Aorta (tissue), 5 donors: ENCODE measurements at regions not wholly inside any gene's neighbourhood (a gene's known extent, or its start where the extent isn't known, plus 50 kb on each side); places are given as distances from the start of the nearest gene placed in this dataset.

Experiments used
- ATAC-seq: fragments of 200-7000 bp; cut with Tn5 transposase; one replicate; pipeline ENCODE4 v1.9.1; 2022; ENCODE audit warnings: moderate library complexity; ENCODE audit not compliant: low FRiP score
- DNase-seq, 2 donors: peaks; one replicate each; pipeline ENCODE4 v3.0.0-alpha.2; 2020
- H3K27ac ChIP-seq, 2 donors: one replicate each; pipeline ENCODE4 v1.5.1; 2013; ENCODE audit warnings: low read length in 2 of 2, mild to moderate bottlenecking in 2 of 2, moderate library complexity in 2 of 2, control low read depth in 1 of 2, inconsistent platforms in 1 of 2, low read depth in 1 of 2
- H3K27me3 ChIP-seq, 2 donors: one replicate each; pipeline ENCODE4 v1.6.1; 2013; ENCODE audit warnings: control low read depth in 1 of 2, low read length in 1 of 2, mild to moderate bottlenecking in 1 of 2, moderate library complexity in 1 of 2; ENCODE audit not compliant: insufficient read depth in 2 of 2, control insufficient read depth in 1 of 2
- H3K36me3 ChIP-seq, 2 donors: one replicate each; pipeline ENCODE4 v1.6.1; 2013; ENCODE audit warnings: control low read depth in 1 of 2, low read length in 1 of 2, mild to moderate bottlenecking in 1 of 2; ENCODE audit not compliant: insufficient read depth in 2 of 2, control insufficient read depth in 1 of 2
- H3K4me1 ChIP-seq, 2 donors: one replicate each; pipeline ENCODE4 v1.6.1; 2013; ENCODE audit warnings: low read length in 2 of 2, control low read depth in 1 of 2, mild to moderate bottlenecking in 1 of 2, moderate library complexity in 1 of 2; ENCODE audit not compliant: insufficient read depth in 2 of 2, control insufficient read depth in 1 of 2
- H3K4me3 ChIP-seq, 2 donors: one replicate each; pipeline ENCODE4 v1.5.1; 2013; ENCODE audit warnings: low read length in 2 of 2, control low read depth in 1 of 2, mild to moderate bottlenecking in 1 of 2
- H3K9me3 ChIP-seq: one replicate; pipeline ENCODE4 v1.6.1; 2013; ENCODE audit warnings: mild to moderate bottlenecking, low read length; ENCODE audit not compliant: control insufficient read depth
- WGBS, 2 donors: extraction: QIAGEN DNeasy Blood & Tissue Kit; methylation state at CpG; one replicate each; pipeline ENCODE4 v1.1.7; 2013; 5-methylcytosine and 5-hydroxymethylcytosine counted together
- intact Hi-C, 2 donors: fragments of 100-400 bp; cut with DNase I; formaldehyde crosslinking; loops; one replicate each; pipeline versions ENCODE4 v1.14.2 to v1.15.0; 2022
- donor health status: healthy with polysubstance abuse.
- donor health status: Bipolar disorder and iron deficiency.
- donor health status: DM: no; HTN: no; CAD: no.
- donor health status: DM: no; HTN: no; CAD: no.
- donor health status: DM: yes; HTN: yes; CAD: no.

GRCh38 chr10:57823398-57823797 lies 444.3 kb downstream of the IPMK start:
- Histone ChIP-seq H3K4me3 (no peak overlapping the region), H3K36me3 (no peaks in the 10 kb centered on the region), H3K27me3 (no peaks in the 10 kb centered on the region), H3K27ac (no peak overlapping the region), H3K4me1 (no peaks in the 10 kb centered on the region), H3K9me3 (no peaks in the 10 kb centered on the region)
- no peak for DNase-seq
- WGBS, 2 donors = 87 to 88% methylated on average over 2 of the region's 2 CpGs
- no peak for ATAC-seq
- intact Hi-C loops = no loop called here

GRCh38 chr10:57822965-57823364 lies 444.7 kb downstream of the IPMK start:
- Histone ChIP-seq H3K9me3 (no peaks in the 10 kb centered on the region), H3K27me3 (no peaks in the 10 kb centered on the region), H3K4me1 (no peaks in the 10 kb centered on the region), H3K4me3 (no peak overlapping the region), H3K36me3 (no peaks in the 10 kb centered on the region), H3K27ac (no peak overlapping the region)
- intact Hi-C loops = no loop called here
- no peak for DNase-seq
- ATAC-seq = no peak

GRCh38 chr10:57818522-57818921 lies 449.2 kb downstream of the IPMK start:
- H3K4me3 ChIP-seq = no peak overlapping the region
- no peaks in the 10 kb centered on the region for H3K36me3 ChIP-seq
- ATAC-seq (no peak), DNase-seq (no peak)
- WGBS, 2 donors = 79 to 83% methylated on average over 1 of the region's 1 CpG
- no peaks in the 10 kb centered on the region for H3K4me1 ChIP-seq
- H3K27ac ChIP-seq = no peak overlapping the region
- H3K9me3 ChIP-seq = peaks cover 1% of the 10 kb centered on the region
- intact Hi-C loops = no loop called here
- no peaks in the 10 kb centered on the region for H3K27me3 ChIP-seq

GRCh38 chr10:57817741-57818140 lies 450.0 kb downstream of the IPMK start:
- H3K4me3 ChIP-seq = no peak overlapping the region
- no peaks in the 10 kb centered on the region for H3K27me3 ChIP-seq
- H3K4me1 ChIP-seq = no peaks in the 10 kb centered on the region
- no peak overlapping the region for H3K27ac ChIP-seq
- intact Hi-C loops = no loop called here
- ATAC-seq (no peak), DNase-seq (no peak)
- H3K36me3 ChIP-seq = no peaks in the 10 kb centered on the region
- 78 to 79% methylated on average over 2 of the region's 2 CpGs for WGBS, 2 donors
- H3K9me3 ChIP-seq = peaks cover 1% of the 10 kb centered on the region

DNA sequence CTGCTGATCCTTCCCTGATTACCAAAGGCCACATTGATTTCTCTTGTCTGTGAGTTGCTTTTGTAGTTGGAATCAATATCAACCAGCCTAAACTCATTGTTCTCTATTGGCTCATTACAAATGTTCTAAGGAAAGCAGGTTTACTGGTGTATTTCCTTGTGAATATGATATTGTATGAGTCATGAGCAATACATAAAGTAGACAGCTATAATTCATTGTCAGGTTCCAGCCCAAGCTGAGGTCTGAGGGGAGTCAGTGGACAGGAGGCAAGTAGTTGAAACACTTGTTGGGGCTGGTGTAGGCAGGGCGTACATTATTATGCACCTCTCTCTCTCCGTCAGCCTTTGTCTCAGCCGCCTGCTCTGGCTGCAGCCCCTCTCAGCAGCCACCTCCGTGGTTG lies 451.7 kb downstream of the IPMK start:
- peaks cover 1% of the 10 kb centered on the region for H3K9me3 ChIP-seq
- H3K4me1 ChIP-seq = no peaks in the 10 kb centered on the region
- no peak overlapping the region for H3K27ac ChIP-seq
- no peak for ATAC-seq
- H3K27me3 ChIP-seq = no peaks in the 10 kb centered on the region
- no peak overlapping the region for H3K4me3 ChIP-seq
- intact Hi-C loops = no loop called here
- DNase-seq = no peak
- WGBS, 2 donors = 52 to 59% methylated on average over 4 of the region's 4 CpGs
- no peaks in the 10 kb centered on the region for H3K36me3 ChIP-seq

- Histone ChIP-seq H3K4me1 (no peaks in the 10 kb centered on the region), H3K27ac (no peak overlapping the region), H3K9me3 (peaks cover 1% of the 10 kb centered on the region), H3K36me3 (no peaks in the 10 kb centered on the region), H3K4me3 (no peak overlapping the region), H3K27me3 (no peaks in the 10 kb centered on the region)
- ATAC-seq (no peak), DNase-seq (no peak)
- 90 to 93% methylated on average over 1 of the region's 1 CpG for WGBS, 2 donors
- intact Hi-C loops = no loop called here
Observed at GRCh38 chr10:57809961-57810360, 457.7 kb downstream of the IPMK start.

GRCh38 chr10:57807906-57808305 lies 459.8 kb downstream of the IPMK start:
- intact Hi-C loops = no loop called here

DNA sequence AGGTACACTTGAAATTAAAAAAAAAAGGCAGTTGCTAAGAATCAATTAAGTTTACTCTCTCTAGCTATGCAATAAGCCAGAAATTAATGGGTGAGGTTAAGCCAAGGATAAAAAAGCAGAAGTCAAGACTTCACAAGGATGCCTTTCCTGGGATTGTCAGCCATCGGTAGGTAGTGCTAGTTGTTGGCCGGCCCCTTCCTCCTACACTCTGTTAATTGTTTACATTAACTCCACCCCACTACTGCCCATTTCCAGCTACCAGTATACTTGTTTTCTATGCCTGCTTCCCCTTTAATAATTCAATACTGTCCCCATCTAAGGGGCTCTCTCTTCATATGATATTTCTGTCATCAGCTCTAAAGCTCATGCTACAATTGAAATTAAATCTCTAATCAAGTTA lies 461.0 kb downstream of the IPMK start:
- intact Hi-C loops = no loop called here
- H3K27ac ChIP-seq = no peak overlapping the region
- H3K27me3 ChIP-seq = no peaks in the 10 kb centered on the region
- peaks cover 1% of the 10 kb centered on the region for H3K9me3 ChIP-seq
- H3K36me3 ChIP-seq = no peaks in the 10 kb centered on the region
- no peak for ATAC-seq
- H3K4me1 ChIP-seq = no peaks in the 10 kb centered on the region
- H3K4me3 ChIP-seq = no peak overlapping the region
- no peak for DNase-seq
- WGBS, 2 donors = 84 to 86% methylated on average over 2 of the region's 2 CpGs

More at GRCh38 chr10:57807906-57808305, 459.8 kb downstream of the IPMK start:
- no peak overlapping the region for H3K27ac ChIP-seq
- peaks cover 1% of the 10 kb centered on the region for H3K9me3 ChIP-seq
- H3K27me3 ChIP-seq = no peaks in the 10 kb centered on the region
- H3K36me3 ChIP-seq = no peaks in the 10 kb centered on the region
- ATAC-seq = no peak
- no peak for DNase-seq
- 71 to 80% methylated on average over 5 of the region's 5 CpGs for WGBS, 2 donors
- H3K4me1 ChIP-seq = no peaks in the 10 kb centered on the region
- H3K4me3 ChIP-seq = no peak overlapping the region

DNA sequence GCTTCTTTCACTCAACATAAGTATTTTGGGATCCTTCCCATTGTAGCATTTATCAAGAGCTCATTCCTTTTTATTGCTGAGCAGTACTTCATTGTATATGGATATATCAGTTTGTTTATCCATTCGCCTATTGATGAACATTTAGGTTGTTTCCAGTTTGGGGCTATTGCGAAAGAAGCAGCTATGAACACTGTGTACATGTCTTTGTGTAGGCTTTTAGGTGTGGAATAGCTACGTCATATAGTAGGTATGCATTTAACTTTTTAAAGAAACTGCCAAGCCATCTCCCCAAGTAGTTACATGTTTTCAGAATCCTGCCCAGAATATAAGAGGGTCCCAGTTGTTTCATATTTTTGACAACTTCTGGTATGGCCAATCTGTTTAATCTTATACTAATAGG lies 468.1 kb downstream of the IPMK start:
- intact Hi-C loops = no loop called here
- Histone ChIP-seq H3K36me3 (no peaks in the 10 kb centered on the region), H3K4me1 (no peaks in the 10 kb centered on the region), H3K4me3 (no peak overlapping the region), H3K27ac (no peak overlapping the region), H3K27me3 (no peaks in the 10 kb centered on the region), H3K9me3 (no peaks in the 10 kb centered on the region)
- WGBS, 2 donors = 87 to 88% methylated on average over 3 of the region's 3 CpGs
- no peak for DNase-seq
- no peak for ATAC-seq
